SW480 (cell line): ENCODE measurements at regions not wholly inside any gene's neighbourhood (a gene's known extent, or its start where the extent isn't known, plus 50 kb on each side); places are given as distances from the start of the nearest gene placed in this dataset.

Experiments
- DNase-seq: peaks from one replicate; pipeline ENCODE4 v3.0.0-alpha.2; 2016; ENCODE audit warnings: low spot score

DNA sequence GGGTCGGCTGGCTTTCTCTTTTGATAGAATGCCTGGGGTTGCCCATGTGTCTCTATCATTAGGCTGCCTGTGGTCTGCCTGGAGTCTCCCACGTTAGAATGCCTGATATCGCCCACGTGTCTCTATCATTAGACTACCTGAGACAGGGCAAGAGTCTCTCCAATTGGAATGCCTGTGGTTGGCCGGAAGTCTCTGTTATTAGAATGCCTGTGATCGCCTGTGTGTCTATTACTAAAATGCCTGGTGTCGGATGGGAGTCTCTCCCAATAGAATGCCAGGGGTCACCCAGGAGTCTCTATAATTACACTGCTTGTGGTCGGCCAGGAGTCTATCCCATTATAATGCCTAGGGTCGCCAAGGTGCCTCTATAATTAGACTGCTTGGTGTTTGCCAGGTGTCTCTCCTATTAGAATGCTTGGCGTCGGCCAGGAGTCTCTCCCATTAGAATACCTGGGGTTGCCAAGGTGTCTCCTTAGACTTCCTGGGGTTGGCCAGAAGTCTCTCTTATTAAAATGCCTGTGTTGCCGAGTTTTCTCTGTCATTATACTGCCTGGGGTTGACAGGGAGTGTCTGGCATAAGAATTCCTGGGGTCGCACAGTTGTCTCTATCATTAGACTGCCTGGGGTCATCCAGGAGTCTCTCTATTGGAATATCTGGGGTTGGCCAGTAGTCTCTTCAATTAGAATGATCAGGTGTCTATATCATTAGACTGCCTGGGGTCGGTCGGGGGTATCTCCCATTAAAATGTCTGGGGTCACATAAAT lies 2272.8 kb downstream of the TP53TG3F start:
- peak; percentile 56 for DNase-seq

DNA sequence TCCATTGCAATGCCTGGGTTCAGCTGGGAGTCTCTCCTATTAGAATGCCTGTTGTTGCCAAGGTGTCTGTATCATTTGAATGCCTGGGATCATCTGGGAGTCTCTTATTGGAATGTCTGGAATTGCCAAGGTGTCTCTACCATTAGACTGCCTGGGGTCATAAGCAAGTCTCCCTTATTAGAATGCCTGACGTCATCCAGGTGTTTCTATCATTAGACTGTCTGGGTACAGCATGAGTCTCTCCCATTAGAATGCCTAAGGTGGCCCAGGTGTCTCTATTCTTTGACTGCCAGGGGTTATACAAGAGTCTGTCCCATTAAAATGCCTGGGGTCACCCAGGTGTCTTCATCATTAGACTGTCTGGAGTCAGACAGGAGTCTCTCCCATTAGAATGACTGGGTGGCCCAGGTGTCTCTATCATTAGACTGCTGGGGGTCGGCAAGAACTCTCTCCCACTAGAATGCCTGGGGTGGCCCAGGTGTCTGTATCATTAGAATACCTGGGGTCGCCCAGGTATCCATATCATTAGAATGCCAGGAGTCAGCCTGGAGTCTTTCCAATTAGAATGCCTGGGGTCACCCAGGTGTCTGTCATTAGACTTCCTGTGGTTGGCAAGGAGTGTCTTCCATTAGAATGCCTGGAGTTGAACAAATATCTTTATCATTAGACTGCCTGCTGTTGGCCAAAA lies 2274.0 kb downstream of the TP53TG3F start:
- DNase-seq, result no peak

GRCh38 chr16:35733971-35734702 lies 2274.7 kb downstream of the TP53TG3F start:
- no peak for DNase-seq

DNA sequence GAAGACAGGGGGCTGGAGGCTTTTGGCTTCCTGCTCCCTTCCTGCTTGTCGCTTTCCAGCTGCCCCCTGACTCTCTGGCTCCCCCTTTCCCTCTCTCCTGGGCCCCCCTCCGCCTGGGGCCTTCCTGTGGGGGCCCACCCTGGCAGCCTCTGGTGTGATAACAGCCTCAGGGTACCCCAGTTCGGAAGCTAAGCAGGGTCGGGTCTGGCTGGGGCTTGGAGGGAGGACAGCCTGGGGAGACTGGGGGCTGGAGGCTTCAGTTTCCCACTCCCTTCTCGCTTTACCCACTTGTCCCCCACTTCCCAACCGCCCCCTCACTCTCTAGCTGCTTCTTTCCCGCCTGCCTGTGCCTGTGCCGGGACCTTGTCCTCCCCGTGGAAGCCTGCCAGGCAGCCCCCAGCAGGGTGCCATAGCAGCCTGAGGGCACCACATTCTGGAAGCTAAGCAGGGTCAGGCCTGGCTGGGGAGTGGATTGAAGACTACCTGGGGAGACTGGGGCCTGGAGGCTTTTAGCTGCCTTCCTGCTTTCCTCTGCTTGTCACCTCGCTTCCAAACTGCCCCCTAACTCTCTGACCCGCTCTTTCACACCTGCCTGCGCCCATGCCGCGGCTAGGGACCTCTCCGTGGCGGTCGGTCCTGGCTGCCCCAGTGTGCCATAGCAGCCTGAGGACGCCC lies 2275.5 kb downstream of the TP53TG3F start:
- DNase-seq, result no peak

- DNase-seq, result no peak
Observed at GRCh38 chr16:35735403-35736251, 2276.2 kb downstream of the TP53TG3F start.

DNA sequence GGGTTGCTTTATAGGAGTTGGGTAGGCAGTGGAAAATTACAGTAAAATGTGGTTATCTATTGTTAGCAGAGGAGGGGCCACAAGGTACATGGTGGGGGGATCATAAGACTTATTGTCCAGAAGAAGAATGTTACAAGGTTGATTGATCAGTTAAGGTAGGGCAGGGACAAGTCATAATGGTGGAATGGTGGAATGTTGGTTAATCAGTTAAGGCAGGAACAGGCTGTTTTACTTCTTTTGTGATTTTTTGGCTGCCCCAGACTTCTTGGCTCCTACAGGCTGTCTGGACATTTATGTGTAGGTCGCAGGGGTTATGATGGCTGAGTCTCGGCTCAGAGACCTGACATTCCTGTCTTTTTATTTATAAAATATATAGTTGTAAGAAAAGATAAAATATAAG lies 2277.1 kb downstream of the TP53TG3F start:
- DNase-seq, result no peak

DNA sequence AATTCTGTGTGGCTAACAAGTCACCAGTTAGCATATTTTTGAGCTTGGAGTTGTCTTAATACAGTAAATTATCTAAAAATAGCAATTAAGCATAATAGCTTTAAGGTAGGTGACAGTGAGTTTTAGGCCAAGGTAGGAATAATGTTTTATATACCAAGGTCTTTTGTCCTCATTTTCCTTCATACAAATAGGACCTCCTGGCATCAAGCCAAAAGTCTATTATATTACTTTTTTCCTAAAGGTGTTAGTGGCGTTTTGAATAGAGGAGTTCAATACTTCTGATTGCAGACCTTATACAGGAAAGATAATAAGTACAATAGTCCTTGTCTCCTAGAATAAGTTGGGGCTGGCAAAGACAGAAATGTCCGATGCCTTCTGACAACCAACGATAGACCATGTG lies 2277.7 kb downstream of the TP53TG3F start:
- no peak for DNase-seq

- DNase-seq, result no peak
Observed at GRCh38 chr16:35741546-35741945, 2282.1 kb downstream of the TP53TG3F start.

DNA sequence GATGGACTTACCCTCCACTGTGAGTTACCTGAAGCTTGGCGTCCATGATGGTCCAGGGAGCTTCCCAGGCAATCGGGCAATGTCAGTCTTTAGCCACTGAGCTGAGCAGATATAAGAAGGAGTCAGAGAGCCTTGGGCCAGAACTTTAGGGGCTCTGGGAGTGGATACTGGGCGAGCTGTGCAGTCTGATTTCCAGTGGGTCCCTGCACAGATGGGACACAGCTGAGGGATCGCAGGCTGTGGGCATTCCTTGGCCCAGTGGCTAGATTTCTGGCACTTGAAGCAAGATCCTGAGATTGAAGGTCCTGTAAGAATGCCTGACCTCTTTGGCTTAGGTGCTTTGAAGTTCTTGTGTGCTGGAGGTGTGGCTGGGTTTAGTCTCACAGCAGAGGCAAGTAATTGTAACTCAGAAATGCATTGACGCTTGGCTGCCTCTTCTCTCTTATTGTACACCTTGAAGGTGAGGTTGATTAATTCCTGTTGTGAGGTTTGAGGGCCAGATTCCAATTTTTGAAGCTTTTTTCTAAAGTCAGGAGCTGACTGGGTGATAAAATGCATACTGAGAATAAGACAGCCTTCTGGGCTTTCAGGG lies 2283.8 kb downstream of the TP53TG3F start:
- DNase-seq, result no peak

GRCh38 chr16:35744084-35744483 lies 2284.7 kb downstream of the TP53TG3F start:
- no peak for DNase-seq

GRCh38 chr16:35744726-35745125 lies 2285.3 kb downstream of the TP53TG3F start:
- DNase-seq, result peak; percentile 7

DNA sequence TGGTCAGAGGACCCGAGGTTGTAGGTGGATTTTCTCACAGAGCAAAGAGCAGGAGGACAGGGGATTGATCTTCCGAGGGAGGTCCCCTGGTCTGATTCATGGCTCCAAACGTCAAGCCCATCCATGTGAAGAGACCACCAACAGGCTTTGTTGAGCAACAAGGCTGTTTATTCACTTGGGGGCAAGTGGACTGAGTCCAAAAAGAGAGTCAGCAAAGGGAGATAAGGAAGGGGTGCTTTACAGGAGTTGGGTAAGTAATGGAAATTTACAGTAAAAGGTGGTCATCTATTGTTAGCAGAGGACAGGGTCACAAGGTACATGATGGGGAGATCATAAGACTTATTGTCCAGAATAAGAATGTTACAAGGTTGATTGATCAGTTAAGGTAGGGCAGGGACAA lies 2285.8 kb downstream of the TP53TG3F start:
- no peak for DNase-seq

- DNase-seq, result no peak
Observed at GRCh38 chr16:35745821-35746248, 2286.4 kb downstream of the TP53TG3F start.

GRCh38 chr16:35746281-35746962 lies 2287.0 kb downstream of the TP53TG3F start:
- no peak for DNase-seq

DNA sequence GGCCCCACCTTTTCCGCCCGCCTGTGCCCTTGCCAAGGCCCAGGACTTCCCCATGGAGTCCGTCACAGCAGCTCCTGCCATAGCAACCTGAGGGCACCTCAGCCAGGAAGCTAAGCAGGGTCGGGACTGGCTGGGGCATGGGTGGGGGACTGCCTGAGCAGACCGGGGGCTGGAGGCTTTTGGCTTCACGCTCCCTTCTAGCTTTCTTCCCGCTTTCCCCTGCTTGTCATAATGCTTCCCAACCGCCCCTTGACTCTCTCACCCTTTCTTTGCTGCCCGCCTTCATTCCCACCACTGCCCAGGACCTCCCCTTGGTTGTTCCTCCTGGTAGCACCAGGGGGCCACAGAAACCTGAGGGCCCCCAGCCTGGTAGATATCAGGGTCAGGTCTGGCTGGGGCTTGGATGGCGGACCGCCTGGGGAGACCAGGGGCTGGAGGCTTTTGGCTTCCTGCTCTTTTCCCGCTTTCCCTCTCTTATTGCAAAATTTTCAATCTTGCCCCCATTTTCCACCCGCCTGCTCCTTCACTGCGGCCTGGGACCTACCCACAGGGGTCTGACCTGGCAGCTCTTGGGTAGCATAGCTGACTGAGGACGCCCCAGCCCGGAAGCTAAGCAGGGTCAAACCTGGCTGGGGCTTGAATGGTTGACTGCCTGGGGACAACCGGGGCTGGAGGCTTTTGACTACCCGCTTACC lies 2287.7 kb downstream of the TP53TG3F start:
- DNase-seq, result no peak

GRCh38 chr16:35747658-35748455 lies 2288.4 kb downstream of the TP53TG3F start:
- no peak for DNase-seq

DNA sequence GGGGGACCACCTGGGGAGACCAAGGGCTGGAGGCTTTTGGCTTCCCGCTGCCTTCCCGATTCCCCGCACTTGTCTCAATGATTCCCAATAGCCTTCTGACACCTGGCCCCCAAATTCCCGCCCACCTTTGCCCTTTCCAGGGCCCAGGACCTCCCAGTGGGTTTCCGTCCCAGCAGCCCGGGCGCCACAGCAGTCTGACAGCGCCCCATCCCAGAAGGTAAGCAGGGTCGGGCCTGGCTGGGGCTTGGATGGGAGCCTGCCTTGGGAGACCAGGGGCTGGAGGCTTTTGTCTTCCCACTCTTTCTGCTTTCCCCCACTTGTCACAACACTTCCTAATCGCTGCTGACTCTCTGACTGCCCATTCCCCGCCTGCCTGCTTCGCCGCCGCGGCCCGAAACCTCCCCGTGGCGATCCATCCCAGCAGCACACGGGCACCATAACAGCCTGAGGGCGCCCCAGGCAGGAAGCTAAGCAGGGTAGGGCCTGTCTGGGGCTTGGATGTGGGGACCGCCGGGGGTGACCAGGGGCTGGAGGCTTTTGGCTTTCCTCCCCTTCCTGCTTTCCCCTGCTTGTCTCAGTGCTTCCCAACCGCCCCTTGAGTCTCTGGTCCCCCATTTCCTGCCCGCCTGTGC lies 2289.3 kb downstream of the TP53TG3F start:
- no peak for DNase-seq
